Caco-2 (cell line): ENCODE measurements at regions not wholly inside any gene's neighbourhood (a gene's known extent, or its start where the extent isn't known, plus 50 kb on each side); places are given as distances from the start of the nearest gene placed in this dataset.

Source experiments
- BruUV-seq: library from RNA; stranded (reverse); fragments of 400-500 nt; replicated peaks from 2 replicates; lab custom pipeline; 2021; lab: Mats Ljungman, UMichigan
- CTCF ChIA-PET: fragments of 300-600 bp; sonication (Branson Sonifier 250); formaldehyde crosslinking; loops from one replicate; lab custom pipeline; 2022; ENCODE audit warnings: antibody characterized with exemption; lab: Charles Lee
- POLR2A ChIA-PET: fragments of 300-600 bp; sonication (Branson Sonifier 250); formaldehyde crosslinking; loops from one replicate; lab custom pipeline; 2022; ENCODE audit warnings: antibody characterized with exemption; lab: Charles Lee
- DNase-seq, 2 experiments: peaks; one replicate each; pipeline versions ENCODE4 v3.0.0 to v3.0.0-alpha.2; 2020 to 2022
- H3K27me3 ChIP-seq: replicated peaks from 2 replicates; pipeline ENCODE4 v1.6.0; 2011; ENCODE audit warnings: low read length; ENCODE audit not compliant: control insufficient read depth, insufficient read depth
- H3K36me3 ChIP-seq: 2 replicates; pipeline ENCODE4 v1.5.1; 2011; ENCODE audit warnings: low read length; ENCODE audit not compliant: control insufficient read depth, insufficient read depth
- H3K4me1 ChIP-seq: fragments of 250-450 bp; sonication (Bioruptor Pico); 2 replicates; pipeline ENCODE4 v1.5.1; 2020; ENCODE audit warnings: mild to moderate bottlenecking
- H3K4me3 ChIP-seq: 2 replicates; pipeline ENCODE4 v1.5.1; 2011; ENCODE audit warnings: low read depth, mild to moderate bottlenecking, control low read depth, low read length
- H3K9me3 ChIP-seq: fragments of 250-450 bp; sonication (Bioruptor Pico); 2 replicates; pipeline ENCODE4 v1.5.1; 2020; ENCODE audit warnings: mild to moderate bottlenecking, moderate library complexity
- H3K27ac Mint-ChIP-seq: one replicate; pipeline ENCODE4 v1.8.0; 2022; ENCODE audit warnings: mixed read lengths; ENCODE audit not compliant: unreplicated experiment
- H3K27me3 Mint-ChIP-seq: one replicate; pipeline ENCODE4 v1.8.0; 2022; ENCODE audit warnings: mixed read lengths; ENCODE audit not compliant: insufficient read depth, unreplicated experiment
- H3K36me3 Mint-ChIP-seq: one replicate; pipeline ENCODE4 v1.8.0; 2022; ENCODE audit warnings: mild to moderate bottlenecking, mixed read lengths; ENCODE audit not compliant: insufficient read depth, unreplicated experiment
- H3K4me1 Mint-ChIP-seq: one replicate; pipeline ENCODE4 v1.8.0; 2022; ENCODE audit warnings: low read depth, mixed read lengths; ENCODE audit not compliant: unreplicated experiment
- H3K4me3 Mint-ChIP-seq: one replicate; pipeline ENCODE4 v1.8.0; 2022; ENCODE audit warnings: mild to moderate bottlenecking, moderate library complexity, mixed read lengths; ENCODE audit not compliant: unreplicated experiment
- H3K9me3 Mint-ChIP-seq: one replicate; pipeline ENCODE4 v1.8.0; 2022; ENCODE audit warnings: mixed read lengths; ENCODE audit not compliant: unreplicated experiment
- CTCF ChIP-seq, 2 experiments: fragments of 200-600 bp in 1 of 2; IDR thresholded peaks; 1 replicate in 1 of 2; 2 replicates in 1 of 2; pipeline versions ENCODE4 v1.5.1 to v1.8.0; 2011 to 2022; ENCODE audit warnings: antibody characterized with exemption in 1 of 2, control low read depth in 1 of 2, inconsistent platforms in 1 of 2, low read depth in 1 of 2, low read length in 1 of 2, mild to moderate bottlenecking in 1 of 2, moderate library complexity in 1 of 2; ENCODE audit not compliant: insufficient read depth in 1 of 2, severe bottlenecking in 1 of 2, unreplicated experiment in 1 of 2
- intact Hi-C: fragments of 100-400 bp; cut with micrococcal nuclease; formaldehyde crosslinking; loops from one replicate; pipeline ENCODE4 v1.10.0; 2022; ENCODE audit not compliant: unreplicated experiment

DNA sequence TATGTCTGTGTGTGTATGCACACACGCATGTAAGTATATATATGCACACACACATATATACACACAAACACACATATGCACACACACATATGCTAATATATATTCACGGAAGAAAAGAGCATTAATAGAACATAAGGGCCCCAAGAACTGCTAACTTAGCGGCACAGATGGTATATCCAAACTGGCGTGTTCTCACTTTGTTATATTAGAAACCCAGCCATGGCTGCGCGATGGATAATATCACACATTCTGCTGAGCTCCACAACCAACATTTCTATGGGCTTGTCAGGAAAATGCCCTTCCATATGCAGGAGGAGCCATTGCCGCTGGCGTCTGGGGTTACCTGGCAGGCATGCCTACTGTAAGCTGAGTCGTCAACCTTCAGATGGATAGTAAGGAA lies 122.1 kb downstream of the TTLL2 start:
- POLR2A ChIA-PET, result no interaction called here

DNA sequence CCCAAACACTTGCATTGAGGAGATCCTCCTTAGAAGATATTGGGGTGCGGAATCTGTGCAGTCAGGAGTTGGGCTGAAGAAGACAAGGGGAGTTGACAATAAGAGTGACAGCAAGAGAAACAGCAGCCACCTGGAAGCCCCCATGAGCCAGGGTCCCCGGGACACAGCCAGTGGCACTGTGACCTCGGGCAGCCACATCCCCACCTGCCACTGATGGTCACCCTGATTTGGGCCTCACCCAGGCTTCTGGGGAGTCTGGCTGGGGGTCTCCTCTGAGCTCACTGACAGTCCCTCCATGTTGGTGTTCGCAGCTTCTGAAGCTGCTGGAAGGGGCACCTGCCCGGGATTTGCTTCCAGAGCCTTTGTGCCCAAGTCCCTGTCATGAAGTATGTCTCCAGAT lies 123.5 kb downstream of the TTLL2 start:
- ChIA-PET POLR2A (no interaction called here), CTCF (no interaction called here)
- Histone ChIP-seq H3K4me1 (no peaks in the 10 kb centered on the region), H3K27me3 (no peaks in the 10 kb centered on the region), H3K9me3 (no peaks in the 10 kb centered on the region), H3K36me3 (no peaks in the 10 kb centered on the region), H3K4me3 (no peak overlapping the region)
- no peaks in the 10 kb centered on the region for H3K9me3 Mint-ChIP-seq
- BruUV-seq, result no TSS peak
- no peak overlapping the region for H3K4me3 Mint-ChIP-seq
- no peaks in the 10 kb centered on the region for H3K36me3 Mint-ChIP-seq
- no peaks in the 10 kb centered on the region for H3K27me3 Mint-ChIP-seq
- H3K27ac Mint-ChIP-seq, result no peak overlapping the region
- intact Hi-C loops, result no loop called here
- H3K4me1 Mint-ChIP-seq, result no peaks in the 10 kb centered on the region
- no peak for TF ChIP-seq CTCF (IDR thresholded peaks at IDR 0.05; ENCODE audit: insufficient read depth in 1 of 2, low read depth in 1 of 2, low read length in 1 of 2, severe bottlenecking in 1 of 2, unreplicated experiment in 1 of 2)
- no peak for DNase-seq

More for the DNA sequence above, 122.1 kb downstream of the TTLL2 start:
- intact Hi-C loops, result no loop called here
- Histone ChIP-seq H3K9me3 (no peaks in the 10 kb centered on the region), H3K27me3 (no peaks in the 10 kb centered on the region), H3K4me3 (no peak overlapping the region), H3K36me3 (no peaks in the 10 kb centered on the region), H3K4me1 (no peaks in the 10 kb centered on the region)
- Mint-ChIP-seq H3K27ac (no peak overlapping the region), H3K4me1 (no peaks in the 10 kb centered on the region), H3K4me3 (no peak overlapping the region), H3K27me3 (no peaks in the 10 kb centered on the region), H3K9me3 (no peaks in the 10 kb centered on the region), H3K36me3 (no peaks in the 10 kb centered on the region)
- CTCF ChIA-PET, result no interaction called here
- DNase-seq, result no peak
- no peak for TF ChIP-seq CTCF (IDR thresholded peaks at IDR 0.05; ENCODE audit: insufficient read depth in 1 of 2, low read depth in 1 of 2, low read length in 1 of 2, severe bottlenecking in 1 of 2, unreplicated experiment in 1 of 2)
- BruUV-seq, result no TSS peak

DNA sequence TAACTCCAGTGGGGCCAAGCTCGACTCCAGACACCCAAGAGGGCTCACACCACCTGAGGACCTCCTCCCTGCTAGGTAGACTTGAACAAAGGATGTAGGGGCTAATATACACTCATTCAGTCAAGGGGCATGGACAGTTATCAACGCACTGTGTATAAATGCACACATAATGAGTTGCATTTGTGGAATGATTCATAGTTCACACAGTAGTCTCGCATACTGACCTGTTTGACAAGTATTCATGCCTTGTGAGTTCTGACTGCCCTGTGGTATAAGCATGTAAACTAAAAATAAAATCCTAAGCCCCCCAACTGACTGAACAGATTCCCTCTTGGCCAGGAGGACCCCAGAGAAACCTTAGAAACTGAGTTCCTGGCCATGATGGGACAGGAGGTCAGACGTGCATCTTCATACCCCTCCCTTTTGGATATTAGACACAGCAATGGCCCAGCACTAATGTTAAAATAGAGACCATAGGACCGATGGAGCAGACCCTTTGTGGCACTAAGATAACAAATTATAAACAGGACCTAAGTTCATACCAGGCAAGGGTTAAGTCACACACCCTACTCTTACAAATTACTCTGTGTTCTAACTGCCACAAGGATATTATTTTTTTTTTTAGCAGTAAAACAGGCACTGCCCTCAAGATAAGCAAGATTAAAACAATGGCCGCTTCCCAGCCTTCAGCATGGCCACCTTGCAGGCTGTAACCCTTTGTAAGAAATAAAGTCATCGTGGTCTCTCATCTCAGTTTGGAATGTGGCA lies 124.4 kb downstream of the TTLL2 start:
- Mint-ChIP-seq H3K9me3 (no peaks in the 10 kb centered on the region), H3K36me3 (no peaks in the 10 kb centered on the region), H3K4me1 (no peaks in the 10 kb centered on the region), H3K4me3 (no peak overlapping the region), H3K27ac (no peak overlapping the region), H3K27me3 (no peaks in the 10 kb centered on the region)
- H3K9me3 ChIP-seq, result no peaks in the 10 kb centered on the region
- CTCF ChIA-PET, result no interaction called here
- no peak for TF ChIP-seq CTCF (IDR thresholded peaks at IDR 0.05; ENCODE audit: insufficient read depth in 1 of 2, low read depth in 1 of 2, low read length in 1 of 2, severe bottlenecking in 1 of 2, unreplicated experiment in 1 of 2)
- no peaks in the 10 kb centered on the region for H3K36me3 ChIP-seq
- H3K4me3 ChIP-seq, result no peak overlapping the region
- DNase-seq, result no peak
- intact Hi-C loops, result no loop called here
- H3K4me1 ChIP-seq, result no peaks in the 10 kb centered on the region
- H3K27me3 ChIP-seq, result no peaks in the 10 kb centered on the region
- no TSS peak for BruUV-seq
- POLR2A ChIA-PET, result no interaction called here
